ENCODE measurements at regions not wholly inside any gene's neighbourhood (a gene's known extent, or its start where the extent isn't known, plus 50 kb on each side); places are given as distances from the start of the nearest gene placed in this dataset.
"Not testable (repeated sequence)": the region's sequence is repeated elsewhere in the genome, so short reads cannot be mapped to it uniquely, and the experiment has no call there.

- H3K4me3 ChIP-seq (ENCODE audit: insufficient read depth, low read depth, low read length): no peak overlapping the region
- H3K27me3 ChIP-seq (ENCODE audit: control insufficient read depth, insufficient read depth, low read length): no peaks in the 10 kb centered on the region; the same call in 1 of the 2 replicates
- no peaks in the 10 kb centered on the region for H3K36me3 ChIP-seq (replicated peaks; ENCODE audit: control insufficient read depth, insufficient read depth, low read length)
- no peak for DNase-seq
Measured at GRCh38 chr14:55977392-55978150, 140.6 kb upstream of the PELI2 start.

- Histone ChIP-seq H3K4me3 (ENCODE audit: insufficient read depth, low read depth, low read length) (no peak overlapping the region), H3K27me3 (ENCODE audit: control insufficient read depth, insufficient read depth, low read length) (no peaks in the 10 kb centered on the region; the same call in 1 of the 2 replicates), H3K36me3 (replicated peaks; ENCODE audit: control insufficient read depth, insufficient read depth, low read length) (no peaks in the 10 kb centered on the region)
- no peak for DNase-seq
Measured at GRCh38 chr14:55979096-55979495, 139.1 kb upstream of the PELI2 start.

- Histone ChIP-seq H3K27me3 (ENCODE audit: control insufficient read depth, insufficient read depth, low read length) (no peaks in the 10 kb centered on the region; the same call in 1 of the 2 replicates), H3K36me3 (replicated peaks; ENCODE audit: control insufficient read depth, insufficient read depth, low read length) (no peaks in the 10 kb centered on the region), H3K4me3 (ENCODE audit: insufficient read depth, low read depth, low read length) (no peak overlapping the region)
- DNase-seq: no peak
Measured at GRCh38 chr14:55979781-55980180, 138.4 kb upstream of the PELI2 start.

GRCh38 chr14:55980970-55981369 lies 137.2 kb upstream of the PELI2 start:
- no peak for DNase-seq
- Histone ChIP-seq H3K27me3 (ENCODE audit: control insufficient read depth, insufficient read depth, low read length) (no peaks in the 10 kb centered on the region; the same call in 1 of the 2 replicates), H3K36me3 (replicated peaks; ENCODE audit: control insufficient read depth, insufficient read depth, low read length) (no peaks in the 10 kb centered on the region), H3K4me3 (ENCODE audit: insufficient read depth, low read depth, low read length) (no peak overlapping the region)

GRCh38 chr14:55986069-55986468 lies 132.1 kb upstream of the PELI2 start:
- no peaks in the 10 kb centered on the region; the same call in 1 of the 2 replicates for H3K27me3 ChIP-seq (ENCODE audit: control insufficient read depth, insufficient read depth, low read length)
- no peak for DNase-seq
- no peaks in the 10 kb centered on the region for H3K36me3 ChIP-seq (replicated peaks; ENCODE audit: control insufficient read depth, insufficient read depth, low read length)
- no peak overlapping the region for H3K4me3 ChIP-seq (ENCODE audit: insufficient read depth, low read depth, low read length)

GRCh38 chr14:56000846-56001245 lies 117.4 kb upstream of the PELI2 start:
- Histone ChIP-seq H3K4me3 (ENCODE audit: insufficient read depth, low read depth, low read length) (no peak overlapping the region), H3K36me3 (replicated peaks; ENCODE audit: control insufficient read depth, insufficient read depth, low read length) (no peaks in the 10 kb centered on the region), H3K27me3 (ENCODE audit: control insufficient read depth, insufficient read depth, low read length) (no peaks in the 10 kb centered on the region; the same call in 1 of the 2 replicates)
- DNase-seq: no peak

- Histone ChIP-seq H3K4me3 (ENCODE audit: insufficient read depth, low read depth, low read length) (no peak overlapping the region), H3K27me3 (ENCODE audit: control insufficient read depth, insufficient read depth, low read length) (no peaks in the 10 kb centered on the region; the same call in 1 of the 2 replicates), H3K36me3 (replicated peaks; ENCODE audit: control insufficient read depth, insufficient read depth, low read length) (no peaks in the 10 kb centered on the region)
- peak; percentile 2 for DNase-seq
Measured at GRCh38 chr14:56002342-56002741, 115.9 kb upstream of the PELI2 start.

- Histone ChIP-seq H3K27me3 (ENCODE audit: control insufficient read depth, insufficient read depth, low read length) (no peaks in the 10 kb centered on the region; the same call in 1 of the 2 replicates), H3K4me3 (ENCODE audit: insufficient read depth, low read depth, low read length) (no peak overlapping the region), H3K36me3 (replicated peaks; ENCODE audit: control insufficient read depth, insufficient read depth, low read length) (no peaks in the 10 kb centered on the region)
- DNase-seq: no peak
Measured at GRCh38 chr14:56002876-56003625, 115.2 kb upstream of the PELI2 start.

- no peak for DNase-seq
- Histone ChIP-seq H3K27me3 (ENCODE audit: control insufficient read depth, insufficient read depth, low read length) (no peaks in the 10 kb centered on the region; the same call in 1 of the 2 replicates), H3K36me3 (replicated peaks; ENCODE audit: control insufficient read depth, insufficient read depth, low read length) (no peaks in the 10 kb centered on the region), H3K4me3 (ENCODE audit: insufficient read depth, low read depth, low read length) (no peak overlapping the region)
Measured at GRCh38 chr14:56004323-56004722, 113.9 kb upstream of the PELI2 start.

- DNase-seq: no peak
- Histone ChIP-seq H3K4me3 (ENCODE audit: insufficient read depth, low read depth, low read length) (no peak overlapping the region), H3K27me3 (ENCODE audit: control insufficient read depth, insufficient read depth, low read length) (no peaks in the 10 kb centered on the region; the same call in 1 of the 2 replicates), H3K36me3 (replicated peaks; ENCODE audit: control insufficient read depth, insufficient read depth, low read length) (no peaks in the 10 kb centered on the region)
Measured at GRCh38 chr14:56004786-56005185, 113.4 kb upstream of the PELI2 start.

GRCh38 chr14:56005191-56006053 lies 112.8 kb upstream of the PELI2 start:
- Histone ChIP-seq H3K27me3 (ENCODE audit: control insufficient read depth, insufficient read depth, low read length) (no peaks in the 10 kb centered on the region; the same call in 1 of the 2 replicates), H3K36me3 (replicated peaks; ENCODE audit: control insufficient read depth, insufficient read depth, low read length) (no peaks in the 10 kb centered on the region), H3K4me3 (ENCODE audit: insufficient read depth, low read depth, low read length) (no peak overlapping the region)
- peak; percentile 25 for DNase-seq

GRCh38 chr14:56007491-56007890 lies 110.7 kb upstream of the PELI2 start:
- not testable (repeated sequence) for H3K36me3 ChIP-seq (replicated peaks; ENCODE audit: control insufficient read depth, insufficient read depth, low read length); H3K27me3 ChIP-seq (ENCODE audit: control insufficient read depth, insufficient read depth, low read length); H3K4me3 ChIP-seq (ENCODE audit: insufficient read depth, low read depth, low read length)
- peak; percentile 21 for DNase-seq

GRCh38 chr14:56008150-56008549 lies 110.1 kb upstream of the PELI2 start:
- no peak for DNase-seq
- Histone ChIP-seq H3K36me3 (replicated peaks; ENCODE audit: control insufficient read depth, insufficient read depth, low read length) (no peaks in the 10 kb centered on the region), H3K27me3 (ENCODE audit: control insufficient read depth, insufficient read depth, low read length) (no peaks in the 10 kb centered on the region; the same call in 1 of the 2 replicates), H3K4me3 (ENCODE audit: insufficient read depth, low read depth, low read length) (no peak overlapping the region)

- not testable (repeated sequence) for H3K4me3 ChIP-seq (ENCODE audit: insufficient read depth, low read depth, low read length); DNase-seq; H3K36me3 ChIP-seq (replicated peaks; ENCODE audit: control insufficient read depth, insufficient read depth, low read length); H3K27me3 ChIP-seq (ENCODE audit: control insufficient read depth, insufficient read depth, low read length)
Measured at GRCh38 chr14:56008661-56009060, 109.5 kb upstream of the PELI2 start.

Data from H7 (cell line).